ENCODE measurements at regions not wholly inside any gene's neighbourhood (a gene's known extent, or its start where the extent isn't known, plus 50 kb on each side); places are given as distances from the start of the nearest gene placed in this dataset.

GRCh38 chr5:3886524-3887451 is 291.2 kb downstream of the IRX1 start:
- H3K4me1 ChIP-seq: no peaks in the 10 kb centered on the region
- no peak overlapping the region for H3K4me3 ChIP-seq
- DNase-seq: no peak
- H3K9me3 ChIP-seq: no peaks in the 10 kb centered on the region
- 37 to 49% methylated on average over 9 of the region's 9 CpGs for WGBS, 2 donors
- intact Hi-C loops (cut with DNase I): no loop called here
- no peaks in the 10 kb centered on the region for H3K27me3 ChIP-seq
- TF ChIP-seq CTCF (IDR thresholded peaks at IDR 0.05) (no peak), POLR2A (IDR thresholded peaks at IDR 0.05) (no peak)
- no peaks in the 10 kb centered on the region for H3K36me3 ChIP-seq
- H3K27ac ChIP-seq: no peak overlapping the region

- Histone ChIP-seq H3K27me3 (no peaks in the 10 kb centered on the region), H3K27ac (no peak overlapping the region), H3K36me3 (no peaks in the 10 kb centered on the region), H3K4me1 (no peaks in the 10 kb centered on the region), H3K4me3 (no peak overlapping the region), H3K9me3 (no peaks in the 10 kb centered on the region)
- WGBS, 2 donors: 35 to 71% methylated on average over 2 of the region's 6 CpGs
- TF ChIP-seq POLR2A (IDR thresholded peaks at IDR 0.05) (no peak), CTCF (IDR thresholded peaks at IDR 0.05) (no peak)
- intact Hi-C loops (cut with DNase I): no loop called here
- DNase-seq: no peak
Measured at GRCh38 chr5:3888310-3888709, 292.7 kb downstream of the IRX1 start.

DNA sequence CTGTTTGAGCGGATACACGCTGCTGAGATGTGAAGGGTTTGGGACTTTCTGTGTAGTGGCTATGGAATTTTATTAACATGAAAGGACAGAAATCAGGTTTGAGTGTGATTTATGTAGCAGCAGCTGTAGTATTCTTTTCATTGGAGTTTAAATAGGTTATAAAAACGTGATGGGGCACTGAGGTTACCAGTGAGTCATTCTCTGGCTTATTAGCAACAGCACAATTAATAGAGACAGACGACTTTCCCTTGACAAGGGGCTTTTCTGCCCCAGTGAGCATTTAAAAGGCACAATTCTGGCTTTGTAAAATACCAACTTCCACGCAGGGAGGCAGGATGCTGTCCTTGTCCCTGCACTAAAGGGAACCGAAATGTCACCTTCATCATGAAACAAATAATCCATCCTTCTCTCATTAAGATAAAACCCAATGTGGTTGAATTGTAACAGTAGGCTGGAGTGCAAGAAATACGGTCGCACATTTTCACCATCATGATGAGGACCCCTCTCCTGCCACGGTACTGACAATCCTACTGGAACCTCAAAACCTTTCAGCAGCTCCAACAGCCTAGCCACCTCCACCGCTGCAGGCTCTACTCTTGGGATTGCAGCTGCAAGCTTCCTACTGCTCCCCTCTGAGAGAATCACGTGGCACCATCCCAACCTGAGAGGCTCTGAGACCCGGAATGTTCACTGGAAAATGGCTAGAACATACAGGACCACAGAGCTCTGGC is 293.9 kb downstream of the IRX1 start:
- no peaks in the 10 kb centered on the region for H3K4me1 ChIP-seq
- intact Hi-C loops (cut with DNase I): no loop called here
- no peak overlapping the region for H3K27ac ChIP-seq
- no peaks in the 10 kb centered on the region for H3K36me3 ChIP-seq
- H3K4me3 ChIP-seq: no peak overlapping the region
- no peaks in the 10 kb centered on the region for H3K27me3 ChIP-seq
- H3K9me3 ChIP-seq: no peaks in the 10 kb centered on the region
- no peak for TF ChIP-seq CTCF (IDR thresholded peaks at IDR 0.05)
- TF ChIP-seq POLR2A (IDR thresholded peaks at IDR 0.05): no peak
- 51 to 61% methylated on average over 10 to 12 of the region's 12 CpGs for WGBS, 2 donors
- DNase-seq: no peak

GRCh38 chr5:3891113-3891512 is 295.5 kb downstream of the IRX1 start:
- no peak for TF ChIP-seq POLR2A (IDR thresholded peaks at IDR 0.05)
- no peak for TF ChIP-seq CTCF (IDR thresholded peaks at IDR 0.05)
- WGBS, 2 donors: 38 to 52% methylated on average over 3 of the region's 3 CpGs
- intact Hi-C loops (cut with DNase I): no loop called here
- Histone ChIP-seq H3K9me3 (no peaks in the 10 kb centered on the region), H3K27ac (no peak overlapping the region), H3K4me1 (no peaks in the 10 kb centered on the region), H3K4me3 (no peak overlapping the region), H3K36me3 (no peaks in the 10 kb centered on the region), H3K27me3 (no peaks in the 10 kb centered on the region)
- DNase-seq: no peak

- no peak for TF ChIP-seq CTCF (IDR thresholded peaks at IDR 0.05)
- TF ChIP-seq POLR2A (IDR thresholded peaks at IDR 0.05): no peak
- Histone ChIP-seq H3K9me3 (no peaks in the 10 kb centered on the region), H3K4me1 (no peaks in the 10 kb centered on the region), H3K4me3 (no peak overlapping the region), H3K27me3 (no peaks in the 10 kb centered on the region), H3K27ac (no peak overlapping the region), H3K36me3 (no peaks in the 10 kb centered on the region)
- no peak for DNase-seq
- intact Hi-C loops (cut with DNase I): no loop called here
Measured at GRCh38 chr5:3893527-3893926, 297.9 kb downstream of the IRX1 start.

Data from esophagus squamous epithelium (tissue), 5 donors.